Gastrocnemius medialis (tissue), 4 donors: ENCODE measurements at regions not wholly inside any gene's neighbourhood (a gene's known extent, or its start where the extent isn't known, plus 50 kb on each side); places are given as distances from the start of the nearest gene placed in this dataset.

Experiments used
- POLR2A ChIP-seq, 2 donors: fragments of 450-650 bp; IDR thresholded peaks; one replicate each; pipeline ENCODE4 v1.6.1; 2017; ENCODE audit warnings: antibody characterized with exemption in 2 of 2, mild to moderate bottlenecking in 2 of 2, moderate library complexity in 2 of 2
- TF ChIP-seq, protein P1 (sequence below), 5 experiments: fragments of 450-650 bp in 3 of 5; fragments of 200-600 bp in 2 of 5; sonication (generic) in 2 of 5; IDR thresholded peaks in 4 of 5; conservative IDR thresholded peaks in 1 of 5; 1 replicate in 4 of 5; 2 replicates in 1 of 5; pipeline ENCODE4 v1.5.1; 2016 to 2019; ENCODE audit warnings: antibody characterized with exemption in 5 of 5, mild to moderate bottlenecking in 3 of 5, moderate library complexity in 3 of 5

DNA sequence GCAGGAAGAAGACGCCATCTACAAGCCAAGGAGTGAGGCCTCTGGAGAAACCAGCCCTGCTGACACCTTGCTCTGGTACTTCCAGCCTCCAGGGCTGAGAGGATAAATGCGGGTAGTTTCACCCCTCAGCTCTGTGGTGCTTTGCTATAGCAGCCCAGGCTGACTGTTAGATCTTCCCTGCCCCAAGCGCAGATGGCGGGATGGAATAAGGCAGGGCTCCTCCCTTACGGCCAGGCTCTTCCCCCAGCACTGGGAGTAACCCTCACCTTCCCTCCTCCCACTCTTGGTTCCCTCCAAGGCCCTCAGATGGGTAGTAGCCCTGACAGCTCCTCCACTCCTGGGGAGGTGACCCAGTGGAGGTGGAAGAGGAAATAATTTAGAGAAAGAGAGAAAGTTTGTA, 285.1 kb downstream of the GADD45G start:
- TF ChIP-seq POLR2A (IDR thresholded peaks at IDR 0.05): no peak
- TF ChIP-seq, protein P1, sequence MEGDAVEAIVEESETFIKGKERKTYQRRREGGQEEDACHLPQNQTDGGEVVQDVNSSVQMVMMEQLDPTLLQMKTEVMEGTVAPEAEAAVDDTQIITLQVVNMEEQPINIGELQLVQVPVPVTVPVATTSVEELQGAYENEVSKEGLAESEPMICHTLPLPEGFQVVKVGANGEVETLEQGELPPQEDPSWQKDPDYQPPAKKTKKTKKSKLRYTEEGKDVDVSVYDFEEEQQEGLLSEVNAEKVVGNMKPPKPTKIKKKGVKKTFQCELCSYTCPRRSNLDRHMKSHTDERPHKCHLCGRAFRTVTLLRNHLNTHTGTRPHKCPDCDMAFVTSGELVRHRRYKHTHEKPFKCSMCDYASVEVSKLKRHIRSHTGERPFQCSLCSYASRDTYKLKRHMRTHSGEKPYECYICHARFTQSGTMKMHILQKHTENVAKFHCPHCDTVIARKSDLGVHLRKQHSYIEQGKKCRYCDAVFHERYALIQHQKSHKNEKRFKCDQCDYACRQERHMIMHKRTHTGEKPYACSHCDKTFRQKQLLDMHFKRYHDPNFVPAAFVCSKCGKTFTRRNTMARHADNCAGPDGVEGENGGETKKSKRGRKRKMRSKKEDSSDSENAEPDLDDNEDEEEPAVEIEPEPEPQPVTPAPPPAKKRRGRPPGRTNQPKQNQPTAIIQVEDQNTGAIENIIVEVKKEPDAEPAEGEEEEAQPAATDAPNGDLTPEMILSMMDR (IDR thresholded peaks at IDR 0.05 in 4 of 5, conservative IDR thresholded peaks at IDR 0.05 in 1 of 5): no peak
